DND-41 (cell line): ENCODE measurements at regions not wholly inside any gene's neighbourhood (a gene's known extent, or its start where the extent isn't known, plus 50 kb on each side); places are given as distances from the start of the nearest gene placed in this dataset.

ENCODE experiments used
- ATAC-seq: fragments of 200-7000 bp; cut with Tn5 transposase; 3 replicates; pipeline ENCODE4 v1.9.1; 2021; ENCODE audit warnings: low read depth; ENCODE audit not compliant: insufficient read depth
- DNase-seq: peaks from one replicate; pipeline ENCODE4 v3.0.0-alpha.2; 2020
- H2AFZ ChIP-seq: 2 replicates; pipeline ENCODE4 v1.6.0; 2012; ENCODE audit warnings: low read depth, low read length
- H3K27ac ChIP-seq: 2 replicates; pipeline ENCODE4 v1.5.1; 2012; ENCODE audit warnings: low read length, inconsistent platforms
- H3K27me3 ChIP-seq: fragments of 200-600 bp; sonication (generic); 2 replicates; pipeline ENCODE4 v1.6.0; 2012; ENCODE audit warnings: low read length, mild to moderate bottlenecking, inconsistent platforms; ENCODE audit not compliant: insufficient read depth, poor library complexity
- H3K36me3 ChIP-seq: 2 replicates; pipeline ENCODE4 v1.5.1; 2012; ENCODE audit warnings: low read length, inconsistent platforms; ENCODE audit not compliant: insufficient read depth
- H3K4me1 ChIP-seq: 2 replicates; pipeline ENCODE4 v1.5.1; 2012; ENCODE audit warnings: mild to moderate bottlenecking, low read length; ENCODE audit not compliant: insufficient read depth
- H3K4me2 ChIP-seq: 2 replicates; pipeline ENCODE4 v1.6.0; 2012; ENCODE audit warnings: mild to moderate bottlenecking, moderate library complexity, low read length, inconsistent platforms; ENCODE audit not compliant: insufficient read depth
- H3K4me3 ChIP-seq, 2 experiments: fragments of 200-600 bp in 1 of 2; shearing (Covaris generic) in 1 of 2; 2 replicates each; pipeline ENCODE4 v1.5.1; 2012 to 2016; ENCODE audit warnings: inconsistent platforms in 2 of 2, low read length in 2 of 2, mild to moderate bottlenecking in 2 of 2, low read depth in 1 of 2, moderate library complexity in 1 of 2
- H3K79me2 ChIP-seq: 2 replicates; pipeline ENCODE4 v1.6.0; 2012; ENCODE audit warnings: low read length, inconsistent platforms; ENCODE audit not compliant: insufficient read depth
- H3K9ac ChIP-seq: 2 replicates; pipeline ENCODE4 v1.6.0; 2012; ENCODE audit warnings: low read depth, mild to moderate bottlenecking, inconsistent platforms, low read length, moderate library complexity
- H3K9me3 ChIP-seq: 2 replicates; pipeline ENCODE4 v1.5.1; 2012; ENCODE audit warnings: low read length, moderate library complexity, mild to moderate bottlenecking, inconsistent platforms; ENCODE audit not compliant: insufficient read depth, severe bottlenecking
- H4K20me1 ChIP-seq: 2 replicates; pipeline ENCODE4 v1.6.0; 2012; ENCODE audit warnings: low read length; ENCODE audit not compliant: insufficient read depth
- EZH2 ChIP-seq: IDR thresholded peaks from 3 replicates; pipeline ENCODE4 v1.6.1; 2012; ENCODE audit warnings: borderline replicate concordance, low read depth, mild to moderate bottlenecking, moderate library complexity, low read length, inconsistent platforms; ENCODE audit not compliant: severe bottlenecking
- TF ChIP-seq, protein P1 (sequence below): IDR thresholded peaks from 2 replicates; pipeline ENCODE4 v1.5.1; 2012; ENCODE audit warnings: borderline replicate concordance, low read length, moderate library complexity, mild to moderate bottlenecking; ENCODE audit not compliant: poor library complexity, severe bottlenecking; ENCODE audit errors: extremely low read depth

GRCh38 chr3:107992976-107993684 is 97.7 kb downstream of the CD47 start:
- DNase-seq (no peak), ATAC-seq (no peak)
- no peaks in the 10 kb centered on the region for H3K9me3 ChIP-seq
- no peak overlapping the region for H3K9ac ChIP-seq
- H2AFZ ChIP-seq, result no peak overlapping the region
- no peaks in the 10 kb centered on the region for H3K36me3 ChIP-seq
- no peak overlapping the region for H3K4me3 ChIP-seq
- H3K27me3 ChIP-seq, result no peaks in the 10 kb centered on the region
- TF ChIP-seq, protein P1, sequence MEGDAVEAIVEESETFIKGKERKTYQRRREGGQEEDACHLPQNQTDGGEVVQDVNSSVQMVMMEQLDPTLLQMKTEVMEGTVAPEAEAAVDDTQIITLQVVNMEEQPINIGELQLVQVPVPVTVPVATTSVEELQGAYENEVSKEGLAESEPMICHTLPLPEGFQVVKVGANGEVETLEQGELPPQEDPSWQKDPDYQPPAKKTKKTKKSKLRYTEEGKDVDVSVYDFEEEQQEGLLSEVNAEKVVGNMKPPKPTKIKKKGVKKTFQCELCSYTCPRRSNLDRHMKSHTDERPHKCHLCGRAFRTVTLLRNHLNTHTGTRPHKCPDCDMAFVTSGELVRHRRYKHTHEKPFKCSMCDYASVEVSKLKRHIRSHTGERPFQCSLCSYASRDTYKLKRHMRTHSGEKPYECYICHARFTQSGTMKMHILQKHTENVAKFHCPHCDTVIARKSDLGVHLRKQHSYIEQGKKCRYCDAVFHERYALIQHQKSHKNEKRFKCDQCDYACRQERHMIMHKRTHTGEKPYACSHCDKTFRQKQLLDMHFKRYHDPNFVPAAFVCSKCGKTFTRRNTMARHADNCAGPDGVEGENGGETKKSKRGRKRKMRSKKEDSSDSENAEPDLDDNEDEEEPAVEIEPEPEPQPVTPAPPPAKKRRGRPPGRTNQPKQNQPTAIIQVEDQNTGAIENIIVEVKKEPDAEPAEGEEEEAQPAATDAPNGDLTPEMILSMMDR, result no peak
- TF ChIP-seq EZH2, result no peak
- H3K79me2 ChIP-seq, result no peaks in the 10 kb centered on the region
- no peak overlapping the region for H3K27ac ChIP-seq
- H4K20me1 ChIP-seq, result no peaks in the 10 kb centered on the region
- no peak overlapping the region for H3K4me2 ChIP-seq
- no peaks in the 10 kb centered on the region for H3K4me1 ChIP-seq

DNA sequence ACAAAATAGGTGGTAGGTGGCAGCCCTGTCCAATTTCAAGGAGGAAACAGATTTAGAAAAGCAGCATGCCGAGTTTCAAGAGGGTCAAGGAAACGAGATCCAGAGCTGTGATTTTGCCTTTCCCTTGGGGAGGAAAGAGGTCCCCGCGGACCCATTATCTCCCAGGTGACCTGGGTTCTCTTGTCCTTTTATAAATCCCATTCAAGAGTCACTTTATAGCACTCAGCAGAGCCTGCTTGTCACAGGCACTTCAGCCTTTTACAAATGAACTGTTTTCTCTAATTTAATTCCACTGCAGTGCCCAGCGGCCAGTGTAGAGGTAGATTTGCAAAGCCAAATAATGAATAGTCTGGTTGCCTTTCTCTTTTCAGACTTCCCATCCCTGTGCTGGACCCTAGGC is 99.9 kb downstream of the CD47 start:
- Histone ChIP-seq H2AFZ (no peak overlapping the region), H3K4me3 (no peak overlapping the region), H3K9ac (no peak overlapping the region), H3K27ac (no peak overlapping the region), H3K27me3 (no peaks in the 10 kb centered on the region), H4K20me1 (no peaks in the 10 kb centered on the region), H3K79me2 (no peaks in the 10 kb centered on the region), H3K4me2 (no peak overlapping the region), H3K4me1 (no peaks in the 10 kb centered on the region), H3K9me3 (no peaks in the 10 kb centered on the region), H3K36me3 (no peaks in the 10 kb centered on the region)
- ATAC-seq, result no peak
- TF ChIP-seq EZH2, result no peak
- TF ChIP-seq, protein P1, result no peak
- no peak for DNase-seq

DNA sequence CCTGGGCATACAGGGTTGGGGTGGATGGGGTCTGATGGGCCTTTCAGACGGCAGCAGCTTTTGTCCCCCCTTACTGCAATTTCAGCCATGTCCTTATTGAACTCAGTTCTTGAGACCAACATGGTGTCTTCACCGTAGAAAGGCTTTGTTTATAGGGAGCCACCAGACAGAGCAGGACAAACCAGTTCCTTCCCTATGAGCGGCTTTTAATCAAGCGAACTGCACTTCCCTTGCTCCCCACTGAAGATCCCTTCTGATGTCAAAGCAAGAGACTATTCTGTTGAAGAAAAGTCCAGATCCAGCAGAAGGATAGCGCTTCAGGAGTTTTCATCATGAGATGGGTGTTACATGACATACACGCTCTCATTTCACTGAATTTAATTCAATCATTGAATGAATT is 100.4 kb downstream of the CD47 start:
- no peak for ATAC-seq
- Histone ChIP-seq H3K4me1 (no peaks in the 10 kb centered on the region), H3K4me3 (no peak overlapping the region)

More for the DNA sequence above, 100.4 kb downstream of the CD47 start:
- no peak overlapping the region for H3K27ac ChIP-seq
- no peak for DNase-seq
- H3K9ac ChIP-seq, result no peak overlapping the region
- H3K79me2 ChIP-seq, result no peaks in the 10 kb centered on the region
- H3K9me3 ChIP-seq, result no peaks in the 10 kb centered on the region
- TF ChIP-seq, protein P1, result no peak
- no peak for TF ChIP-seq EZH2
- no peaks in the 10 kb centered on the region for H4K20me1 ChIP-seq
- H3K36me3 ChIP-seq, result no peaks in the 10 kb centered on the region
- no peak overlapping the region for H3K4me2 ChIP-seq
- no peak overlapping the region for H2AFZ ChIP-seq
- no peaks in the 10 kb centered on the region for H3K27me3 ChIP-seq
